GM11168 (cell line): ENCODE measurements at regions not wholly inside any gene's neighbourhood (a gene's known extent, or its start where the extent isn't known, plus 50 kb on each side); places are given as distances from the start of the nearest gene placed in this dataset.

ENCODE experiments used
- in situ Hi-C: fragments of 300-500 bp; cut with MboI; formaldehyde crosslinking; loops from one replicate; pipeline ENCODE4 v1.12.0; 2022; ENCODE audit warnings: low sequenced_read_pairs; ENCODE audit not compliant: unreplicated experiment

GRCh38 chr4:62342346-62342745, 1142.2 kb downstream of the ADGRL3 start:
- in situ Hi-C loops: no loop called here

DNA sequence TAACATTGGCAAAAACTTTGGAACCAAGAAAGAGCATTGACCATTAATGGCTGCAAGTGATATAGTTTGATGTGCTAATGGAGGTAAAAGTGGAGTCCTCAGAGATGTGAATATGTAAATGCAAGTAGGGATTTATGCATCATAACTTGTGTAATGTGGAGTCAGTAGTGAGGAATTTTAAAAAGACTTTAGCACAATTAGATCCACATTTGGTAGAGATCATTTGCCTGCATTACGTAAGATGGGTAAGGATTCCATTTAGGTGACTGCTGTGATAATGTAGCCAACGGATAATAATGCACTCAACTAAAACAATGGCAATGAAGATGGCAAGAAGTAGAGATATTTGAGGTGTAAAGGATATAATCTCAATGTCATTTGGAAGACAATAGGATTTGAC, 1128.4 kb downstream of the ADGRL3 start:
- in situ Hi-C loops: no loop called here

- in situ Hi-C loops: no loop called here
Measured at GRCh38 chr4:62327612-62328297, 1127.6 kb downstream of the ADGRL3 start.

GRCh38 chr4:62324215-62324614, 1124.1 kb downstream of the ADGRL3 start:
- in situ Hi-C loops: no loop called here

DNA sequence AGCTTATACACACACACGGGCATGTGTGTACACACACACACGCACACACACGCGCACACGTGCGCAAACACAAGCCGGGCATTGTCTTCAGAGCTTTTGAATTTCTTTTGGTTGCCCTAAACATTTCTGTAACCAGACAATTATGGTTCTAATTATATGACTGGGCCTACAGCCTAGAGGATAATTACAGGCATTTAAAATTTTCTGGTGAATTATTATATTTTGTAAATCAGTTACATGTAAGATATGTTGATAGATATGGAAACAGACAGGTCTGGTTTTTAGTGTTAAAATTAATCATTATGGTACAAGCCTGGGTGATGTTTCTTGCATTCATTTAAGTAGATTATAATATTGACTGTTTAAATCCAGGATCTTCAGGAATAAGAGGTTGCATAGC, 1120.5 kb downstream of the ADGRL3 start:
- in situ Hi-C loops: no loop called here

DNA sequence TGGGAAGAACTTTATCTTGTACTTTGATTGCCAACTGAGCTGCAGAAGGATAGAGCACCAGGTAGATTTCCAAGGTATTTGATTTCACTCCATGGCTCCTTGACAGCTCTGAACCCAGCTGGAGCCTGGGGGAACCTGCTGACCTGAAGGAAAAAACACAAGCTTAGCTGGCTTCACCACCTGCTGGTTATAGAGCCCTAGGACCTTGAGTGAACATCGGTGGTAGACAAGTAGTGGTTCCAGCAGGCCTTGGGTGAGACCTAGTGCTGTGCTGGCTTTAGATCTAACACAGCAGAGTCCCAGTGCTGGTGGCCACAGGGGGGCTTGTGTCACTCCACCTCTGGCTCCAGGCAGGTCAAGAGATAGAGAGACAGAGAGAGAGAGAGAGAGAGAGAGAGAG, 1102.6 kb downstream of the ADGRL3 start:
- in situ Hi-C loops: no loop called here

GRCh38 chr4:62301500-62301899, 1101.4 kb downstream of the ADGRL3 start:
- in situ Hi-C loops: no loop called here

GRCh38 chr4:62293551-62293950, 1093.4 kb downstream of the ADGRL3 start:
- in situ Hi-C loops: no loop called here

GRCh38 chr4:62292911-62293310, 1092.8 kb downstream of the ADGRL3 start:
- in situ Hi-C loops: no loop called here

DNA sequence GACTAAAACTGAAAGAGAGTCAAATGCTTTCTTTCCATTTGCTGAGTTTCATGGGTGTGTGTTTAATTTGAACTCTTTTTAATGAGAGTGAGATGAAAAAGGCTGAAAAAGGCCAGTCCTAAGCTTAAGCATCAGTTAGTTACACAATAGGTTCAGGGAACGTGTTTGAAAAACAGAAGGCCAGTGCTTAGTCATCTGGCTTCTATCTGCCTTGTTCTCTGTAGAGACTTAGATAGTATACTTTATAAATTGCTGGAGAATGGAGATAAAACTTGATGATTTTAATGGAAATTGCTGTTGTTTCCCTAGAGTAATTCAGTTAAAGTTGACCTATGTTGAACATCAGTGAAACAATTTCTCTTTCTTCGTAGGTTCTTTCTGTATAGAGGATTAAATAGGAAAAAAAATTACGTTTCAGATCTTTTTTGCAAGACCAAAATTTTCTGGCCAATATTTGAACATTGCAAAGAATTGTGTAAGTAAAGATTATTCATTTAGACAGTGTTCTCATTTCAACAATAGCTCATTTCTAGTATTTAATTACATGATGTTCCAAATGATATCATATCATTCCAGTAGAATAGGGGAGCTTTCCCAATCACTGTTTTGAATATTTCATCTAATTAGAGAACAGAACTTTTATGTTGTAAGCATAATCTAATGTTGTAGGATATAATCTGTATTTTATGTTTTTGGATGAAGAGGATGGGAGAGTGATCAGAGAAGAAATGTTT, 1088.8 kb downstream of the ADGRL3 start:
- in situ Hi-C loops: no loop called here

- in situ Hi-C loops: no loop called here
Measured at GRCh38 chr4:62285026-62285425, 1084.9 kb downstream of the ADGRL3 start.

DNA sequence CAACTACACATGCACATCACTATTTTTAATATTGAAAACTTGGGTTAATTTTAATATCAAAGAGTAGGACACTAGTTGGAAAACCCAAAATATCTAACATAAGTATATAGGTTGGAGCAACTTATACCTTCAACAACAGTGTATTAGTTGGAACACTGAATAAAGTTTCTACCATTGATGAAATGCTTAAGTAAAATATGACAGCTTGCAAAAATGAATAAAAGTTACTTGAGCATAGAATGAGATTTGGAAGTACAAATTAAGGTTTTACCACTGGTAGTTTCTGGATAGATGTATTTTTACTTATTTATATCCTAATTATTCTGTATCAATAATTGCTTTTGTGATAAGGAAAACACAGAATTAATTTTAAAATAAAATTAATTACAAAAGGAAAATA, 1079.6 kb downstream of the ADGRL3 start:
- in situ Hi-C loops: no loop called here

GRCh38 chr4:62275470-62275869, 1075.3 kb downstream of the ADGRL3 start:
- in situ Hi-C loops: no loop called here

GRCh38 chr4:62274782-62275181, 1074.7 kb downstream of the ADGRL3 start:
- in situ Hi-C loops: no loop called here

- in situ Hi-C loops: no loop called here
Measured at GRCh38 chr4:62271107-62271506, 1071.0 kb downstream of the ADGRL3 start.

GRCh38 chr4:62269918-62270317, 1069.8 kb downstream of the ADGRL3 start:
- in situ Hi-C loops: no loop called here

DNA sequence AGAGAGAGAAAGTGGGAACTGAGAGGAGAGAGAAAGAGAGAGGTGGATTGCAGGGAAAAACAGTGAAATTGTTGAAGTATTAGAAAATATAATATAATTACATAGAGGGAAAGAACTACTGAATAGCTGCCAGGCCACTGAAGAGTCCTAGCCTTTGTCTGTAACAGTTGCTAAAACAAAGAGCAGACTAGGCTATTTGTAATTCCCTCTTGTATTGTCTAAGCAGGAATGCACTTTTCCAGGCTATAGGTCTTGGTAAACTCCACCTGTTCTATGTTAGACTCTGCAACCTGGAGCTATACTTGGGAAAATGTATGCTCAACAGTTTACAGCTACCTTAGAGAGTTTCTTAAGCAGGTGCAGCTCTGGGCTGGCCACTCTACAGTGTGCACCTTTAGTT, 1063.3 kb downstream of the ADGRL3 start:
- in situ Hi-C loops: no loop called here

DNA sequence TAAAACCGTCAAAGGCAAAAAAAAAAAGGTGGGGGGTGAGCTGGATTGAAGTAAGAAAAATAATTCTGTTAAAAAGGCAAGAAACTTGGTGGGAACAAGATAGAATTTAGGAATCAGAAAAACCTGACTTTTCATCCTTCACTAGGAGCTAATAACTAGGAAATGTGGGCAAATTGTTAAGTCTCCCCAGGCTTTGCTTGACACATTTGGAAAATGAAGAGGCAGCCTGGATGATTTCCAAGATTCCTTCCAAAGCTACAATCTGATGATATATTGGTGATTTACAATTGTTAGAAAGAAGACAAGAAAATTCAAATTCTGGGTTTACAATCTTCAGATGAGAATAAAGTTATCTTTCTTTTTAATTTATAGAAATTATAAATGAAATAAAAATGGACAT, 1062.5 kb downstream of the ADGRL3 start:
- in situ Hi-C loops: no loop called here

GRCh38 chr4:62260254-62260653, 1060.1 kb downstream of the ADGRL3 start:
- in situ Hi-C loops: no loop called here

GRCh38 chr4:62256479-62256878, 1056.4 kb downstream of the ADGRL3 start:
- in situ Hi-C loops: no loop called here

- in situ Hi-C loops: no loop called here
Measured at GRCh38 chr4:62252728-62253127, 1052.6 kb downstream of the ADGRL3 start.

DNA sequence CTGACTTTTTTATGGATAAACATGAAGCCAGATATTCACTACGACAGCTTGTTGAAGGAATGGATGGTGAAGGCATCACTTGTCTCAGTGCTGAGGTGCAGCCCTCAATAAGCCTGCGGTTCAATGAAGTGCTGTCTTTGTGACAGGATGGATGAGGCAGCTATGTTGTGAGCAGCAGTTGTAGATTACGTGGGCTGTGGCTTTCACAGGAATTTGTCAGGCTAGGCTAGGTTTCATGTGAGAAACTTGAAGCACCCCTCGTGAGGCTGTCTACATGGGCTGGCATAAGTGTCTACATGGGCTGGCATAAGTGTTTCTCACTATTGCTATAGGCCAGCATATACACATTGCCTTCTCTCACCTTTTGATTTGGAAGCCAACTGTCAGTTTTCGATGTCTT, 1050.0 kb downstream of the ADGRL3 start:
- in situ Hi-C loops: no loop called here
